ENCODE measurements at regions not wholly inside any gene's neighbourhood (a gene's known extent, or its start where the extent isn't known, plus 50 kb on each side); places are given as distances from the start of the nearest gene placed in this dataset.

DNA sequence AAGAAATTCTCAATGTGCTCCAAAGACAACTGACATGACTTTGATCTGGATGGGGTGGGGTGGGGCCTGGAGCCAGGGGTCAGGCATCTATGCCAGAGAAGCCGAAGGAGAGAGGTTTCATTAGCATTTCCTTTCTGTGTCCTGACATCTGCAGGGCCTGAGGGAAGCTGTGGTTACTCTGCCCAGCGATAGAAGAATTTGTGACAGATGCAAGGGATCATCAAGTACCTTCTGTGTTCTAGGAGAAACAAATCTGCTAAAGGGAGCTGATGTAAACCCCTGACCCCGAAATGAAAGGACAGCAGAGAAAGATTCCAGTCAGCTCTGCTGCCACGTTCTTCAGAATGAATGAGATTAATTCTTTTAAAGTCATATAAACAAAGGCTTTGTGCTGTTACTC lies 335.7 kb downstream of the PRELID2 start:
- no peak for DNase-seq

DNA sequence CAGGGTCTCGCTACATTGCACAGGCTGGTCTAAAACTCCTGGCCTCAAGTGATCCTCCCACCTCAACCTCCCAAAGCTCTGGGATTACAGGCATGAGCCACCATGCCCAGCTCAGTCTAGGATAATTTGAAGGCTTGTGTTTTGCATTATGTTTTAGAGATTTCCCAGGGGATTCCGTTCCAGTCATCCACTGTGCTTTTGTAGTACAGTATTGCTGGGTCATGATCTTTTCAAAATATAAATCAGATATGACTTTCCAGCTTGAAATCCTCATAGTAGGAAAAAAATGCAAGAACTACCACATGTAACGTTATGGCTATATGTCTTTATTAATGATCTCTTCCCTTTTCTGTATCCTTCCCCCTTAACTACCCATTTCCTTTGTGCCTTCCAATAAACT lies 338.1 kb downstream of the PRELID2 start:
- DNase-seq = no peak

DNA sequence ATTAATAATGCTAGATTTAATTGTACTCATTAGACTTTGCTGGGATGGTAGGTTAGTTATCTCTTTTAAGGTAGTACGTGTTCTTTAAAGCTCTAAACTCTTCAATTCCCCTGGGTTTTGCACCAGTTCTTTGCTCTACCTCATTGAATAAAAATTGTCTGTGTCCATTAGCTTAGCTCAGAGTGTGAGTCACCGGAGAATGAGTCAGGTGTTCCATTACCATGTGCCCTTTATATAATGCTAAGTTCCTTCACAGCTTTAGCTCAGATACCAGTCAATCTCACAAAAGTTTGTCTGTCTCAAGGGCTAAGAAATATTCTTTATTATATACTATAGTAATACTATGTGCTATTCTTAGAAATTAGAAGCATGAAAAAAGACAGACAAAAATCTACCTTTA lies 339.4 kb downstream of the PRELID2 start:
- DNase-seq = no peak

DNA sequence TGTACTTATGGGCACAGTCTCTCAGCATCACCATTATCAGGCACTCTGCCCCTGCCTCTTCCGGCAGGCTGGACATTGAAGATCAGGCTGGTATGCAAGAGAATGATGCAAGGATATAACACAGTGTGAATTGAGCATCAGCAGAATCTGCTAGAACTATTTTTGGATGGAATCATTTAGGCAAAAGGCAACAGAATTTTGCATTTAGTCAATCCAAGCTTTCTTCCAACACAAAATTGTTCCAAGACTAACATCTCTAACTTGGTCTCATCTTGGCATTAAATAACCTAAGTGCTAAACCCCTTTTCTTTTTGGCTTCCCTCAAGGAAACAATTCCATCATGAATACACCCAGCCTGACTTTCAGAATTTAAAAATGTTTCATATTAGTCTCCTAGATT lies 339.9 kb downstream of the PRELID2 start:
- DNase-seq = no peak

DNA sequence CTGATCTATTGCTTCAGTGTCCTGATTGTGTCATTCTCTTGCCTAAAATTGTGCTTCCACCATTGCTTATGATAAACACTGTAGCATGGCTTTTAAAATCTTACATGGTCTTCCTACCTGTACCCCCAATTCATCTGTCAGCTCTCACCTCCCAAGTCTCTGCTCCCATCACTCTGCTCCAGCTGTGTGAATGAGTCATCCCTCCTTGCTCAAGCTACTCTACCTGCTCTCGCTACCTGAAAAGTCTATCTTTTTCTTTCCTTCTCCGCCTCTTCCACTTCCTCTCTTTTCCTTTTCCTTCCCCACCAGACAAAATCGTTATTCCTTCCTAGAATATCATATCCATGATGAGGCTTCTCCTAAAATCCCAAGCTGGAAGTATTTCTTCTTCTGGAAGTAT lies 341.7 kb downstream of the PRELID2 start:
- no peak for DNase-seq

DNA sequence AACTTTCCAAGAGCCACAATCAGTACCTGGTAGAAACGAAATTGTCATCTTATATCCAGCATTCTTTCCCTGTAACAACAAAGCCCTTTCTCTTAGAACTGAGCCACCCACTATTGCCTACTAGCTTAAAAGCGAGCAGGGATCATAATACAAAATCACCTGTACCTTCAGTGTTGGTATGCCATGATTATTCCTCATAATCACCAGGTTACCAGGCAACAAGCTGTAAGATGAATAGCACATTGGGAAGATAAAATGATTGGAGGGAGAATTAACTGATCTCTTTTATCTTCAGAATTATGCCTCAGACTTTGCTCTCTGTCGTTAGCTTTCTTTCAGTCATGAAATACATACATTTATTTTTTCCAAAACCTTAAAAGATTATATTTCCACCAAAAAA lies 345.6 kb downstream of the PRELID2 start:
- DNase-seq = no peak

DNA sequence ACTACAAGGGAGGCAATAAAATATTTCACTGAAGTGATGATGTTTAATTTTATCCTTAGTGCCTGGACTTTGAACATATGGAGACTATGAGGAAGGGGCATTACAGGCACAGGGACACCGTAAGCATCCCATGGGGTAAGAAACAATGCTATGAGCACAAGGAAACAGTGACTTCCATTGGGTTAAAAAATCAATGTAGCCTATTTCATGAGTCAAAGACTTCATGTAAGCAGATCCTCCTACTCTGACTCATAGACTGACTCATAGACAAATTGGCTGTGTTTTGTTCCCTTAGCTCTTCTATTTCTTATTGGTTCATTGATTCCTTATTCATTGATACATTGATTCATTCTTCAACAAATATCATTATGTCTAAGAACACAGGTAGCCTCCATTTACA lies 351.0 kb downstream of the PRELID2 start:
- DNase-seq = no peak

DNA sequence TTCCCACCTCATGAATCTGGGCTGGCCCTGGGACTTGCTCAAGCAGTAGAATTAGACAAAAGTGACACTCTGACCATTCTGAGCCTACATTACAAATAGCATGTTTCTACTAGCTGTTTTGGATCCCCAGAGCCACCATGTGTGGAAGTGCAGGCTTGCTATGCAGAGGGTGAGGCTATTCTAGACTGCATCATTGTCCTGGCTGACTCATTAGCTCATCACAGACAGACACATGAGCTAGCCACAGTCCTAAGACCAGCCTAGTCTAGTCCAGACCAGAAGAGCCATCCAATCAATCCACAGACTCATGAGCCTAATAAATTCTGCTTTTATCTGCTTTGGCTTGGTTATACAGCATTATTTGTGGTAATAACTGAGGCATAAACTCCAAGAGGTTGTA lies 351.9 kb downstream of the PRELID2 start:
- no peak for DNase-seq

DNA sequence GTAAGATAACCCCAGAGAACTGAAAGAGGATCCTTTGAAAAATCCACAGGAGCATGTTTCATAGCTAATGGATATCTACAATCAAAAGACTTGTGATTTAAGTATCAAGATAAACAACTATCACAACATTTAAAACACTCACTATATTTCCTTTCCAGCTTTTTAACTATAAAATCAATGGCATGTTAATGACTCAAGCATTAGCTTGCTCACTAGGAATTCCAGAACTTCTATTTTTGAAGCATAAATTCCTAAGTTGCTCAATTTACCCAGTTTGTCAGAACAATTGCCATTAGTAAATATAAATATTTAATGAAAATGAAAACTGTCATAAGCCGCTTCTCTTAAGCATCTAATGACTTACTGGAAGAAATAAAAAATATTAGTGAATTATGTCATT lies 355.3 kb downstream of the PRELID2 start:
- DNase-seq = no peak

DNA sequence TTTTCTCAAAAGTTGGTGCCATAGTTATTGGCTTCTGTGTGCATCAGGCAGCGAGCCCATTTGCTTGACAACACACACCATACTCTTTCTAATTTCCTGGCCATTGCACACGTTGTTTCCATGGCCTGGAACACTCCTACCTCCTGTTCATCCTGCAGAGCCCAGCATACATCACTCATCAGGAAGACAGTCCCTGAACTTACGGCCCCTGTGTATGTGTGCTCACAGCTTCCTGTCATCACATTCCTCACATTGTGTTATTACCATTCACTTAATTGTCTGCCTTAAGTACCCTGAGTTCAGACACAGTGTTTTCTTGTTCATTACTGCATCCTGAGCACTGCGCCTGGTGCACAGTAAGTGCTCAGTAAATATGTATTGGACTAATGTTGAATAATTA lies 355.9 kb downstream of the PRELID2 start:
- DNase-seq = no peak

DNA sequence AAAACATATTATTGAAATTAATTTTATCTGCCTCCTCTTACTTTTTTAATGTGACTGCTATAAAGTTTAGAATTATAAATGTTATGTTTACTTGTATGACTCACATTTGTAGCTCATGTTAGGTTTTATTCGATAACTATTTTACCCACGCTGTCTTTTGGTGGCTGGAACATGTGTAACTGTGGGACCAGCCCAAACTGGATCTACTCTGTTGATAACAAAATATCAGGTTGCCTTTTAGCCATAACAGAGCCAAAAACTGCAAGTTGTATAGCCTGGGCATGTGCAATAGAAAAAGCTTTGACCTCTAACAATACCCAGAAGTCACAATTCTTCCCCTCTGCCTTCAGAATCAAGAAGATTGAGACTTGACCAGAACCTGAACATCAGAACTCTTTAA lies 356.5 kb downstream of the PRELID2 start:
- no peak for DNase-seq

DNA sequence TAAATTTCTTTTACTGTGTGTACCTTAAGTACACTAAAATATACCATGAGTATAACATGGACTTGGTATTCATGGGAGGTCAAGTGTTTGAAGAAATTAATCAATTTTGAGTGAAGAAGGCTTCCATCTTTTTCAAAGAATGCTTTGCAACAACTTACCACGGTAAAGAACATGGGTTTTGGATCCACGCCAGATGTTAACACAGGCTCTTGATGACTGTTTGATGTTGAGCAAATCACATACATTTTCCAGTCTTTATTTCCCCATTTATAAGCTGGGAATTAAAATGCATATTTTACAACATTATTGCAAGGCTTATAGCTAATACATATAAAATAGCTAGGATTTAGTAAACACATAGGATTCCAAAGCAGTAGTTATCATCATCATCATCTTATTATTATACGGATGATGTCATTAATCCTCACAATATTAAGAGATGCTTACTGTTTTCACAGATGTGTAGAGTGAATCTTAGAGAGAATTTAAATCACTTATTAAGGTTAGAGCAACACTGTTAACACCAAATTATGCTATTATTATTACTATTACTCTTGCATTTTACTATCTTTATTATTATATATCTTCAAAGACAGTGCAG lies 362.0 kb downstream of the PRELID2 start:
- no peak for DNase-seq

DNA sequence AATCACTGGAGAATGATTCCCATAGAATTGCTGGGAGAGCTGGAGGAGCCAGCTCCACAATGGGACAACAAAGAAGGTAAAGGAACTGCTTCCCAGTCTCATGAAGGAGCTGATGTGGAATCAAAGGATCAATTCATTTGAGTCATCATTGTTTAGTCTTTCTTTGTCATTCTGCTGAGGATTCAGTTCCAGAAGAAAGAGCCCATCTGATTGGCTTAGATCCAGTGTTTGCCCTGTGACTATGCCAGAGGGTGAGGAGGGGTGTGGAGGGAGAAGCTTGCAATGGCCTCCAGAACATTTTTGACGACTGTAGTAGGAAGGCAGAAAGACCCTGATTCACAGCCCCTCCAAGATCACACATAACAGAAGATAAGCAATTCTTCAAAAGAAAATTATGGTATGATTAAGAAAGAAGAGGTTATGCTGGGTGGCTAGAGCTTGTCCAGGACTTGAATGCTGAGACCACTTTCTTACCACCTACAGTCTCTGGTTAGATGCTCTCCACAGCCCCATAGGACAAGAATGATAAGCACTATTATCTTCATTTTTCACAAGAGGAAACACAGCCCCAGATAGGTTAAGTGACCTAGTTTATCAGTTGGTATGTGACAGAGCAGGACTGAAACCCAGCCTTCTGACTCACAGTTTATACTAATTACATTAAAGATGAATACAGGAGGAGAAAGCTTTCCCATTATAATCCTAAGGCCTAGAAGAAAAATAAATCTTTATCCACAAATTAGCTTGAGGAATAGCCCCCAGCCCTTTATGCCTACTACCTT lies 363.1 kb downstream of the PRELID2 start:
- no peak for DNase-seq

DNA sequence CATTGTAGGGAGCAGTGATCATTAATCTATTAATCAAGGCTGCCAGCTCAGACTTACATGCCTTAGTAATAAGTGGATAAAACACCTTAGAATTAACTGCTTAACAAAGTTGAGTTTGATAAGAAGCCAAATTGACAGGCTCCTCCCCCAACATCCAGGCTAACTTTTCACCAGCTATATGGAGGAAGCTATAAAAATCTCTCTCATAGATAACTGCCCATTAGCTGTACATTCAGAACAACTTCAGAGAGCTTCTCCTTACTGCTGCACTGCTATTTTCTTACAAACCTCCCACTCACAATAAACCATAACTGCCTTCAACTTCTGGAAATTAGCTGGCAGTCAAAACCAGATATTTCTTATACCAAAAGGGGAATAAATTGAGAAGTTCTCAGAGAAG lies 364.1 kb downstream of the PRELID2 start:
- DNase-seq = no peak

DNA sequence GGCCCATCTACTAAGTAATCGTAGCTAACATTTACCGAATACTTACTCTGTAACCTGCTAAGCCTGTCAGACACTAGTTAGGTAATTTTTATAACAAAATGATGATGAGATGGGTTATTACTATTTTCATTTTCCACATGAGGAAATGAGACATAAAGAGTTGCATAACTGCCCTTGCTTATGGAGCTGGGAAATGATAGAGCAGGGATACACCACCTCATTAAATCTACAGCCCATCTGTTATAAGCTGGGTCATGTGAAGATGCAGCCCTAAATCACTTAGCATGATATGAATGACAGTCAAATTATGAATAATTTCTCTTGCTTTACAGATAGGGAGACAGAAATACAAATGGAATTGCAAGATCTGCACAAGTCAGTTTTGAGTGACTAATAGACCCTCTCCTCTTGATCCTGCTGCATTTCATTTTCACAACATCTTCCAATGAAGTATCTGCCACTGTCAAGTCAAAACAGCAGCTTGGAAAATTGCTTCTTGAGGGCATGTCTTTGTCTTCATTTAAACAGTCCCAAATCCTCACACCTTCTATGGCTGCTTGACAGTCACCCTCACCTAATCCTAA lies 364.7 kb downstream of the PRELID2 start:
- DNase-seq = no peak

DNA sequence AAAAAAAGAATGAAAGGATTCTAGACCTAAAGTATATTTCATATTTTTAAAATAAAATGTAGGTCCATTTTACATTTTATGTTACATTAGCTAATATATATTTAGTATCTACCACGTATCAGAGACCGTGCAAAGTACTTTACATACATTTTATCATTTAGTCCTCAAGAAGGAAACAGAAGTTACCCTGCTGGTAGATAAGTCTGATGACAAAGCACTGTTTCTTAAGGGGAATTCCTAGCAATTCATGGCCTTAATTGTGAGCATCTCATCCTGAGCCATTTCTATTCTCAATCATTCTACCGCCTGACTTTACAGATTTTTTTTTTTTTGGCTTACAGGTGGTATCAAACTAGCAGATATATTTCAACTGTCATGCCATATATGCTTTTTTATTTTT lies 367.7 kb downstream of the PRELID2 start:
- DNase-seq = no peak

DNA sequence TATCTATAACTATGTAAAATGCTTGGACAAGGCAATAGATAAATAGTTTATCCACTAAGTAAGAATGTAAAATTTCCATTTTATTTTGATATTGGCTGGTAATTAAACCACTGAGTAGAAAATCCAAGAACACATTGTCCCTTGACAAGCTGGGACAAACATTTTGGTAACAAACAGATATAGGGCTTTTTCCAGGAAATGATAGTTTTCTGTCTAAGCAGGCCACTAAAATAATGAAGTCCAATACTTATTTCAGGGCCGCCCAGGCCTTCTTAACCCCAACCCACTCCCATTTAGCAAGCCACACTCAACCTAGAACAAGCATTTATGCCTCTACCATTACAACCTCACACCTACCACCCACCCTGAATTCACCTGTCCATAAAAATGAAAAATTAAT lies 368.6 kb downstream of the PRELID2 start:
- no peak for DNase-seq

DNA sequence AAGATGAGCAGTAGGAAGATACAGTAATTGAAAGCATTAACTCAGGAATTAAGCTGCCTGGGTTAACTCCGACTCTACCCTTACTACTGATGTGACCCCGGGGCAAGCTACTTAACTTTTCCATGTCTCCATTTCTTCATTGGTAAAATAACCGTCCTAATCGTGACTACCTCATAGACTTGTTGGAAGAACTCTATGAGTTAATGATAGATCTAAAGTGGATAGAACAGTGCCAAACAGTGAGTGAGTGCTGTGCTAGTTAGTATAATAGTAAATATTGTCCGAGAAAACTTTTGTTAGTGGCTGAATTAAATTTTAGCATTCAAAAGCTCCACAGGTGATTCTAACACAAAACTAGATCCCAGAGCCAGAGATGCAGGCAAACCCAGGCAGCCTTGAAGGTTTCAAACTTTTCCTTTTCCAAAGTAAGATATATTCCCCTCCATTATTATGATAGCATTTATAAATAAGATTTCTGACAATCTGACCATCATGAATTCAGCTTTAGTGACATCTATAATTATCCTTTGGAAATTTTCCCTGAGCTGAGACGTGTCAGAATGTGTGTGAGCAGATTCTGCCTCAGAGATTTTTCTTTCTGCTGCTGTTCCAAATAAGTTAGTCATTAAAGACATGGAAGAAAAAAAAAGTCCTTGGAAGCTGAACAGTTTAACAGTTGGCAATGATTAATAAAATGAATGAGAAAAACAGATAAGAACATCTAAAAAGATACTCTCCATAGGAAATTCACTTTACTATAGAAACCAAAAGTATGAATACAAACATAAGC lies 369.5 kb downstream of the PRELID2 start:
- no peak for DNase-seq

DNA sequence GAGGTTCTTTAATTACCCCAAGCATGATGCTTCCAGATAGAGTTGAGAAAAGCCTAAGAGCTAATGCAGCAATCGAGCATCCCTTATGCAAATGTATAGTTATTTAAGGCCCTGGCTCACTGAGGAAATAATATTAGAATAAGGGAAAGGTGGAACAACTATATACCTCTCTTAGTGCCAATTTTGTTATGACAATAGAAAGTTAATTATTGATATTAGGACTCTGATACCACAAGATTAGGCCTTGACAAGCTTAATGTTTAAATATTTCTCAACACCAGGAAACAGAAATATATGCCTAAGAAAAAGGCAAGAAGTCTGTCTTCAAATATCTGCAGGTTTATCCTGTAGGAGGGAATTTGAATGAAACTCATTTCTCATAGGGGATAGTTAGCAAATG lies 371.0 kb downstream of the PRELID2 start:
- DNase-seq = no peak

DNA sequence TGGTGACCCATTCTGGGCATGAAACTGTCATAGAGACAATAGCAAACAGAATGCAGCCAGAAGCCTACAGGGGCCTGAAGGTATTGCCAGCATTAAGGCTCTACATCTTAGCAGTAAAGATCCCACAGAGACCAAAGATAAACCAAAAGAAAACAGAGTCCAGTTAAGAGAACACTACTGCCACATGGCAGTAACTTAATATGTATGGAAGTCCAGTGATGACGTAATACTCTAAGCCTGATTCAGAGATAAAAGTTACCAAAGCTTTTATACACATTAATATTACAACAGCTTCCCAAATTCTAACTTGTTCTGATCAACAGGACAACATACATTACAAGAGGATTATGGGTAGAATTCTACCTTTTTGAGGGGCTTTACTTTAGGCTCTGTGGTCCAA lies 371.5 kb downstream of the PRELID2 start:
- DNase-seq = no peak

DNA sequence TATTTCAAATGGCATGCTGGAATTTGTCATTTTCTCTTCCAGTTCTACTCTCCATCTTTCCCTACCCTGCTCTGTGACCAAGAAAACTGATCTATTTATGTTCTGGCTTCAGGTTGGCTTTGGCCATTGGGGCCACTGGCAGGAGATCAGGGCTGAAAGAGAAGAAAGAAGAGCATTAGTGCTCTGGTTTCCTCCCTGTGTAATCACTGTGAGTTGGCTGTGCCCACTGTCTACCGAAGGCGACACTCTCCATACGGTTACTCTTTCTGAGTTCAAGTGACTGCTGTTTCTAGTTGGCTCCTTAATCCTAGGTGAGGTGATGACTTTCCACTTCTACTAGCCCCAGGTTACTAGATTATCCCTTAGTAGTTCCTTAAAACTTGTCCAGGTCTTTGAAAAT lies 372.6 kb downstream of the PRELID2 start:
- no peak for DNase-seq

DNA sequence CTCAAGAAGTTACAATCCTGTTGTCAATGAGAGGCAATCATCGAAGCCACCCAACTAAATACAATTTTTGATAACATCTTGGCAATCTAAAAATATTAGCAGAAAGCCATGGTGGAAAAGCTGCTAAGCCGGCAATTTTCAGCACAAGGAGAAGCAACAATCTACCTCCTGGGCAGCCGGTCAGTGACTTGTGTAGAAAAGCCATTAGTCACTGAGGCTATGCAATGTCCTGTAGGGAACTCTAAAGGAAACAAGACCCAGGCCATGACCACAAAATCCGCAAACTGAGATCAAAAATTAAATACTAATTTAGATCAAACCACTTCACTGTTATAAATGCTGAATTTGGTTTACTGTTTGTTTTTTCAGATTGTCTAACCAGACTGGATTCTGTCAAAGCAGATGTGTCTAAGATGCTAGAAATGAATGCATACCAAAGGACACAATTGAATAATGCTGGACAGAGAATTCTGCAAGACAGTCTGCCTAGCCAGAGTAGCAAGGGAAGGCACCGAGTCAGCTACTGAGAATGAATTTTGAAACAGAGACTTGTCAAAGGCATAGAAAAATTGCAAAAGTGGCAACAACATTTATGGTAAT lies 384.8 kb downstream of the PRELID2 start:
- DNase-seq = no peak

DNA sequence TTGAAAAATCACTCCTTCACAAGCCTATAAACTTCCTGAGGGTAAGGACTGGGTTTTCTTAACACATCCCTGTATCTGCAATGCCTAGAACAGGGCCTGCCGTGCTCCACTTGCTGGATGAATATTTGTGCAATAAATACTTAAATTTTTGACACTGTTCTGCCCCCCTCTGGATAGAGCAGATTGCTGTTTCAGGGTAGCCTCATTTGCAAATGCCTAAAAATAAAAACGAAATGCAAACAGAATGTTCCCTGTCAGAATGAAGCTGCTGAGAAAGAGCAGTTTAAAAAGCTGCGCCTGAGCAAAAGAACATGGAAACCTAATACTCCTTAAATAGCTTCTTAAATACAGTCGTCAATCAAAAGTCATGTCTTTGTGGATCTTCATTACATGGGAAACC lies 385.3 kb downstream of the PRELID2 start:
- DNase-seq = no peak
